NT2/D1 (cell line): ENCODE measurements at regions not wholly inside any gene's neighbourhood (a gene's known extent, or its start where the extent isn't known, plus 50 kb on each side); places are given as distances from the start of the nearest gene placed in this dataset.

Experiments used
- SUZ12 ChIP-seq: IDR thresholded peaks from 2 replicates; pipeline ENCODE4 v1.6.1; 2011; ENCODE audit not compliant: insufficient read length, insufficient read depth; ENCODE audit errors: extremely low read depth
- YY1 ChIP-seq: IDR thresholded peaks from 2 replicates; pipeline ENCODE4 v1.6.1; 2011; ENCODE audit not compliant: insufficient read length, insufficient read depth
- ZNF274 ChIP-seq: IDR thresholded peaks from 2 replicates; pipeline ENCODE4 v1.6.1; 2011; ENCODE audit warnings: mild to moderate bottlenecking, low read depth, low read length

- no peak for TF ChIP-seq ZNF274
- no peak for TF ChIP-seq YY1
- TF ChIP-seq SUZ12, result no peak
Observed at GRCh38 chr2:57981083-57981768, 65.4 kb upstream of the VRK2 start.
